ENCODE measurements at regions not wholly inside any gene's neighbourhood (a gene's known extent, or its start where the extent isn't known, plus 50 kb on each side); places are given as distances from the start of the nearest gene placed in this dataset.
"Not testable (repeated sequence)": the region's sequence is repeated elsewhere in the genome, so short reads cannot be mapped to it uniquely, and the experiment has no call there.

GRCh38 chr1:120357046-120357445, 57.8 kb upstream of the NBPF8 start:
- peak; percentile 79 for DNase-seq

DNA sequence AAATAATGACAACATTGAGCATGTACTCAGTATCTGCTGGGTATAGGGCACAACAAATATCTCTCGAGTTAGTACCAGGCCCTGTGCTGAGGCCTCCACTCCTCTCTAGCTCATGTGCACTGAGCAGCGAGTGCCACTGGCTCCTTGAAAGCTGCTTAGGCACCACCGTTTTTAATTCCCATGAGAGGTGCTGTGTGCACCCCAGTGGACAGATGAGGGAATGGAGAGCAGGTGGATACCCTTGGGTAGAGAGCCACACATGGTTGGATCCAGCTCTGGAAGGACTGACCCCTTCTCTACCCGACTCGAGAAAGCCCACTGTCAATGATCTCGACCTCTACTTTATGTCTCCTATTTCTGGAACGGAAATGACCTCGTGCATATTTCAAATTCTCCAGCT, 58.7 kb upstream of the NBPF8 start:
- DNase-seq: peak; percentile 0

GRCh38 chr1:120354618-120355184, 60.1 kb upstream of the NBPF8 start:
- DNase-seq: peak; percentile 74

DNA sequence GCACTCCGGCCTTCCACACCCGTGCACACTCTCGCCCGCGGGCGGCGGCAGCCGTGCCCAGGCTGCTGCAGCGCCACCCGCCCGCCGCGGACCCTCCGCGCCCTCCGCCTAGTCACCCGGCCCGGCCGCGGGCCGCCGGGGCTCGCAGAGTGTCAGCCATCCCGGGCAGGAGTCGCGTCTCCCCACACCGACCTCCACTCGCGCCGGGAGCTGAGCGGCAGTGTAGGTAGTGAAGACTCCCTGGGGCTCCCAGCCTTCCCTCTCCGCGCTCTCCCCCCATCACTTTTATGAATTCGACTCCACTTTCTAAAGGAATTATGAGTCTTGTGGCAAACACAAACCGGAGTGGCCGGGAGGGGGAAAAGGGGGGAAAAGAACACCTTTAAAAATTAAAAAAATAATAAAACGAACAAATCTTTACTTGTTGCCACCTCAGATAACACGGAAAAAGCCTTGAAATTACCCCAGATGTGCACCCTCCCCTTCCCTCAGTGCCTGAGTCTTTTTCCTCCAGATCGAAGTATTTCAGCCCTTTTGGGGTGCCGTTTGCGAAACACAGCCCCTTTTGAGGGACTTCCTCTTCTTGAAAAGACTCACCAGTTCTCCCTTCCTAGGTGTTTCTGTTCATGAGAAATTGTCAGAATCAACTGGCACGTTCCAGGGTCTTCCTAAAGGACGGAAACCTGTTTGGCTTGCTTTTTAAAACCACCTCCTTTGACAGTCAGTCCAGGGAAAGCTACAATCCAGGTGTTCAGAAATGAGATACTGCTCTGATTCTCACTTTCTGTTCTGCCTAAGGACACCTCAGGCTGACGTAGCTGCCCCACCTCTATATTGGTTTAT, 72.4 kb upstream of the NBPF8 start:
- DNase-seq: peak; percentile 10

DNA sequence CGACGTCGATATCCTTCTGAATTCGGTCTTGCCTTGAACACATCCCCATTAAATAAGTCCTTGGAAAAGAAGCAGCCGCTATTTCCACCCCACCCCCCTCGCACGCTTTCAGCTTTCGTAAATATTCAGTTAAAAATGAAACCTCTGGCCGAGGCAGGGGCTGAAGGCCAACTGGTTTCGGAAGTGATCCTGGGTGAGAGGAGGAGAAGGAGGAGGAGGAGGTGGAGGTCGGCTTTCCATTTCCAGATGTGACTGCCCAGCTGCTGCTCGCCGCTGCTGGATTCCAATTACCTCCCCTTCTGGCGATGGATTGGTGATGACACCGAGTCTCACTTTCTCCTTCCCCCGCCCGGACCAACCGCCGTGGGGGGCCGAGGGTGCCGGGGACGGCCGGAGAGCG, 73.1 kb upstream of the NBPF8 start:
- peak; percentile 42 for DNase-seq

GRCh38 chr1:120340838-120341751, 73.7 kb upstream of the NBPF8 start:
- DNase-seq: not testable (repeated sequence)

GRCh38 chr1:120315738-120316137, 99.1 kb upstream of the NBPF8 start:
- not testable (repeated sequence) for DNase-seq

GRCh38 chr1:120311930-120312329, 102.9 kb upstream of the NBPF8 start:
- DNase-seq: not testable (repeated sequence)

GRCh38 chr1:120308940-120309578, 105.8 kb upstream of the NBPF8 start:
- DNase-seq: not testable (repeated sequence)

DNA sequence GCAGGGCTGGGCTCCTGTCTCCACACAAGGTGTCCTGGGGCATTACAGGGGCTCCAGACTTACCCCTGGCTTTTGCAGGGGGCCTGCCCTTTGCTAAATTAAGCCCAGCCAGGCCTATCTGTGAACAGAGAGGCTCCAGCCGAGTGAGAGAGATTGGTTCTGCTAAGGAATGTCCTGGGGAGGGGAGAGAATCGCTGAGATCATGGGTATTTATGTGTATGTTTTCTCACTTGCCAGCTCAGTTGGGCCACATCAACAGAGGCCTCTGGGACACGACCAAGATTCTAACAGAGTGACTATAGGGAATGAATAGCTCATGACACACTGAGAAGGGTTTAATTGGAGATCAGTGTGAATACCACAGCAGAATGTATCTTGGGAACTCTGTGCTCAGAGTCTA, 109.8 kb upstream of the NBPF8 start:
- DNase-seq: not testable (repeated sequence)

DNA sequence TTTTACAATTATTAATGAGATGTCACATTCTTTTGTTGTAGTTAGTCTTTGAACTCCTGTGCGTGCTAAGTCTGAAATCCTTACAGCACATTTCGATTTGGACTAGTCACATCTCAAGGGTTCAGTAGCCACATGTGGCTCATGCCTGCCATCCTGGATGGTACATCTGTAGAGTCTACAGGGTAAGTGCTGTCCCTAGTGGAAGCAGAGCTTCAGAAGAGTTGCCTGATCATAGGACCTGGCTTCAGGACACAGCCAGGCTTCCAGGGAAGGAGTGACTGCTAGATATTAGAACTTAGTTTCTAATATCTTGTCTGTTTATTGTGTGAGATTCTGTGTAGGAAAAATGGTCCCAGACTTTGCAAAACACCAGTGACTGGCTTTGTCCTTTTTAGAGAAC, 110.5 kb upstream of the NBPF8 start:
- not testable (repeated sequence) for DNase-seq

GRCh38 chr1:120299433-120300057, 115.3 kb upstream of the NBPF8 start:
- not testable (repeated sequence) for DNase-seq

- DNase-seq: not testable (repeated sequence)
Measured at GRCh38 chr1:120298487-120298886, 116.3 kb upstream of the NBPF8 start.

DNA sequence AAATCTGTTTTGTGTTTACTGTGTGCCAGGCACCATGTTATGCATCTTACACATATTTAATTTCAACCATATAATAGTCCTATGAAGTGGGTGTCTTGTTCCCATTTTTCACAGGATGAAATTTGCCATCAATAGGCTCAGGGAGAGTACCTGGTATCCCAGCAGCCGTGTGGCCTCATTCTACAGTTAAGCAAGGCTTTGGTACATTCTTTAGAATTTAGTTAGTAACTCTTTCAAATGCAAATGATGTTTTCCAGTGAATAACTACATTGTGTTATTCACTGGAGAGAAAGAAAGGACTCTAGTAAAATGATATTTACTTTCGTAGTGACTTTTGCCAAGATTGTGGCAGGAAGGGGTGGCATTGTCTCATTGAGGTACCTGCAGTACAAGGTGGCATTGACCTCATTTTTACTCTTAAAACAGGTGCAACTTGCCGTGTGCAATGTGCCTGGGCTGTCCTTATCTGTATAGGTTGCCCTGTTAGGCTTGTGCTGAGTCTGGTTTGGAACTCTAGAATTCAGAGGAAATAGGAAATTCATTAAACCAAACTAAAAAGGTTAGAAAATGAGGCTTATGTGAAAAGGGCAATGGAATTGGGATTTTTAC, 117.4 kb upstream of the NBPF8 start:
- DNase-seq: not testable (repeated sequence)

- DNase-seq: not testable (repeated sequence)
Measured at GRCh38 chr1:120290105-120290504, 113.8 kb upstream of the SEC22B start.

GRCh38 chr1:120289601-120290074, 113.3 kb upstream of the SEC22B start:
- DNase-seq: not testable (repeated sequence)

DNA sequence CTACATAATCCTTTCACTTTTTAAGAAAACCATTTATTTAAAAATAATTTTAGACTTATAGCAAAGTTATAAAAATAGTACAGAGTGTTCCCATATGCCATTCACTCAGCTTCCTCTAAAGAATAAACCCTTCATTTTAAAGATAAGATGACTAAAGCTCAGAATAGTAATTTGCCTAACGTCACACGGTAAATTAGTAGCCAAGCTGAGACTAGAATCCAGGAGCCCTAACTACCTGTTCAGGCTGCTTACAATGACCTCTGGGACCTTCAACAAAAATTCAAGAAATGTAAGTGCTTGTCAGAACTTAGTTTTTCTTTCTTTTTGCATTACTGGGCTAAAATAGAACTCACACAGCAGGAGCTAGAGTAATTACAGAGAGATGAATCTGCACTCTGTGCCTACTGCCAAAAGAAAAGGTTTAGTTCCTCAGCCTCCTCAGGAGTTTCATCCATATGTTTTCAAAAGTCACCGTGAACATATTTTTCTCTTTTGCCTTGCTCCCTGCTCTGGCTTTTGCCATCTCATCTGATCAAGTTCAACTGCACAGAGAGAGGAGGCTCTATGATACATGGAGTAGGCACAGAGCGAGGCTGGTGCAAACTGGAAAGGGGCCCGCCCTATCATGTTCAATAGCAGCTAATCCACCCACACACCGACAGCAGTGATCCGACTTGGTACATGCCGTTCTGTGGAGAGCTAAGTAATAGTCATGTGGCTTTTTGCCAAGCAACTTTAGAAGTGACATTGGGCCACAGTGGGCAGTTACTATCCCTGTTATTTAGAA, 112.7 kb upstream of the SEC22B start:
- not testable (repeated sequence) for DNase-seq

DNA sequence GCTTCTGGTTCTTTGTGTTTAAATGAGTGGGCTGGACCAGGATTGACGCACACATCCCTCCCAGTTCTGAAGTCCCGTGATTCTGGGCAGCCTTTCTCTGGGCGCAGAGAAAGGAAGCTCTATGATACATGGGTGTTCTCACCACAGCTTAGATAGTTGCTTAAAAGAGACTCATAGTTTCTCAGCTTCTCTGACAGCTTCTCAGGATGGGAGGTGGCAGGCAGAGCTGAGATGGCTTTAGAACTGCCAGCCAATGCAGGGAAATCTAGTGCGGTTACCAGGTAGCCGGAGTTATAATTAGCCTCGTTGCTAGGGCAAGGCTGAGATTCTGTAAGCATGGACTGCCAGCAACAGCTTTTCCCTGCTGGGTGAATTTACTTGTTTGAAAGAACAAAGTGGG, 111.8 kb upstream of the SEC22B start:
- not testable (repeated sequence) for DNase-seq

- DNase-seq: not testable (repeated sequence)
Measured at GRCh38 chr1:120282744-120283464, 106.6 kb upstream of the SEC22B start.

- DNase-seq: not testable (repeated sequence)
Measured at GRCh38 chr1:120278259-120278610, 101.9 kb upstream of the SEC22B start.

All from inflammatory macrophage treated with lipopolysaccharide for 4 hours (primary cell).